Thyroid gland (tissue), 4 donors: ENCODE measurements at regions not wholly inside any gene's neighbourhood (a gene's known extent, or its start where the extent isn't known, plus 50 kb on each side); places are given as distances from the start of the nearest gene placed in this dataset.

Source experiments
- DNase-seq, 2 donors: peaks; one replicate each; pipeline ENCODE4 v3.0.0-alpha.2; 2019
- H3K27ac ChIP-seq, 3 donors: fragments of 200-600 bp; sonication (generic); 1 replicate in 2 of 3; 2 replicates in 1 of 3; pipeline ENCODE4 v1.5.1; 2016 to 2019; ENCODE audit warnings: mild to moderate bottlenecking in 1 of 3, moderate library complexity in 1 of 3
- H3K27me3 ChIP-seq: fragments of 200-600 bp; sonication (generic); one replicate; pipeline ENCODE4 v1.5.1; 2019
- H3K36me3 ChIP-seq, 2 donors: fragments of 200-600 bp; sonication (generic); one replicate each; pipeline ENCODE4 v1.5.1; 2016 to 2019
- H3K4me1 ChIP-seq, 2 donors: fragments of 200-600 bp; sonication (generic); one replicate each; pipeline ENCODE4 v1.5.1; 2017 to 2019
- H3K4me3 ChIP-seq, 3 donors: fragments of 200-600 bp; sonication (generic); replicated peaks in 1 of 3; 1 replicate in 2 of 3; 2 replicates in 1 of 3; pipeline ENCODE4 v1.5.1; 2016; ENCODE audit warnings: mild to moderate bottlenecking in 1 of 3
- H3K9me3 ChIP-seq: fragments of 200-600 bp; sonication (generic); one replicate; pipeline ENCODE4 v1.5.1; 2017
- POLR2A ChIP-seq, 2 donors: fragments of 450-650 bp; IDR thresholded peaks; one replicate each; pipeline ENCODE4 v1.6.1; 2017; ENCODE audit warnings: antibody characterized with exemption in 2 of 2, mild to moderate bottlenecking in 2 of 2, moderate library complexity in 1 of 2
- WGBS, 2 donors: methylation state at CpG; one replicate each; pipeline ENCODE4 v1.1.5; 2017; 5-methylcytosine and 5-hydroxymethylcytosine counted together
- intact Hi-C: fragments of 100-400 bp; cut with DNase I; formaldehyde crosslinking; loops from one replicate; pipeline ENCODE4 v1.15.1; 2023
- TF ChIP-seq, protein P1 (sequence below), 6 experiments: fragments of 200-600 bp in 3 of 6; fragments of 450-650 bp in 3 of 6; sonication (generic) in 3 of 6; IDR thresholded peaks; one replicate each; pipeline ENCODE4 v1.5.1; 2016 to 2019; ENCODE audit warnings: antibody characterized with exemption in 6 of 6, mild to moderate bottlenecking in 2 of 6, inconsistent platforms in 1 of 6, moderate library complexity in 1 of 6

DNA sequence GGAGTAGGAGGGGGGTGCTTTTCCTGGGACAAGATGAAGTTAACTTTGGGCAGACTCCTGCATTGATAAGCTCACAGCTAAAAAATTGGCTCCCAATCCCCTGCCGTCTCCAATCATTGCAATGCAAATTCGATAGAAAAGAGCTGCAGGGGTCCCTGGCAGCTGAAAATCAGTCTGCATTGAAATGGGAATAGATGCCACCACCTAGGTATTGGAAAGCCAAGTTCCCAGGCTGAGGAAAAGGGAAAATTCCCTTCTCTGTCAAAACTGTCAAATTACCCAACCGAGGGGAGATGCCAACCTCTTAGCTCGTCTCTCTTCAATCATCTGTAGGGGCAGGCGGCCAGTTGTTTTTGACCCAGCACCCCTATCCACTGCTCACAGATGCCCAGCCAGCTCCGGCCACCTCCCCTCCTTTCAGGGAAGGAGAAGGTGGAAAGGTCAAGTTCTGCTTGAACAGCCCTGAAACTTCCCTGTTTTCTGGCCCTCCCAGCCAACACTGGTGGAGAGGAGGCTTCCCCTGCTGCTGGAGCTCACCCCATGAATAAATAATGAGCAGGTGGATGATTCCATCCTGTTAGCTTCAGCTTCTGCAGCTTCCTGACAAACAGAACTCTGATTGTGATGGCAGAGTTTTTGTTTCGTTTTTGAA lies 916.3 kb downstream of the TBC1D22A start:
- no peak for TF ChIP-seq POLR2A (IDR thresholded peaks at IDR 0.05)
- TF ChIP-seq, protein P1, sequence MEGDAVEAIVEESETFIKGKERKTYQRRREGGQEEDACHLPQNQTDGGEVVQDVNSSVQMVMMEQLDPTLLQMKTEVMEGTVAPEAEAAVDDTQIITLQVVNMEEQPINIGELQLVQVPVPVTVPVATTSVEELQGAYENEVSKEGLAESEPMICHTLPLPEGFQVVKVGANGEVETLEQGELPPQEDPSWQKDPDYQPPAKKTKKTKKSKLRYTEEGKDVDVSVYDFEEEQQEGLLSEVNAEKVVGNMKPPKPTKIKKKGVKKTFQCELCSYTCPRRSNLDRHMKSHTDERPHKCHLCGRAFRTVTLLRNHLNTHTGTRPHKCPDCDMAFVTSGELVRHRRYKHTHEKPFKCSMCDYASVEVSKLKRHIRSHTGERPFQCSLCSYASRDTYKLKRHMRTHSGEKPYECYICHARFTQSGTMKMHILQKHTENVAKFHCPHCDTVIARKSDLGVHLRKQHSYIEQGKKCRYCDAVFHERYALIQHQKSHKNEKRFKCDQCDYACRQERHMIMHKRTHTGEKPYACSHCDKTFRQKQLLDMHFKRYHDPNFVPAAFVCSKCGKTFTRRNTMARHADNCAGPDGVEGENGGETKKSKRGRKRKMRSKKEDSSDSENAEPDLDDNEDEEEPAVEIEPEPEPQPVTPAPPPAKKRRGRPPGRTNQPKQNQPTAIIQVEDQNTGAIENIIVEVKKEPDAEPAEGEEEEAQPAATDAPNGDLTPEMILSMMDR (IDR thresholded peaks at IDR 0.05): no peak
- intact Hi-C loops: no loop called here

GRCh38 chr22:47678048-47678447 lies 915.6 kb downstream of the TBC1D22A start:
- Histone ChIP-seq H3K9me3 (no peaks in the 10 kb centered on the region), H3K4me1 (no peaks in the 10 kb centered on the region), H3K27me3 (no peaks in the 10 kb centered on the region), H3K27ac (no peak overlapping the region), H3K4me3 (no peak overlapping the region), H3K36me3 (no peaks in the 10 kb centered on the region)
- WGBS, 2 donors: 49 to 55% methylated on average over 6 of the region's 6 CpGs
- intact Hi-C loops: no loop called here
- no peak for DNase-seq
- TF ChIP-seq, protein P1 (IDR thresholded peaks at IDR 0.05): no peak
- TF ChIP-seq POLR2A (IDR thresholded peaks at IDR 0.05): no peak

More for the DNA sequence above, 916.3 kb downstream of the TBC1D22A start:
- Histone ChIP-seq H3K27me3 (no peaks in the 10 kb centered on the region), H3K4me3 (no peak overlapping the region), H3K4me1 (no peaks in the 10 kb centered on the region), H3K9me3 (no peaks in the 10 kb centered on the region), H3K27ac (no peak overlapping the region), H3K36me3 (no peaks in the 10 kb centered on the region)
- 48 to 50% methylated on average over 7 of the region's 7 CpGs for WGBS, 2 donors
- DNase-seq: no peak

DNA sequence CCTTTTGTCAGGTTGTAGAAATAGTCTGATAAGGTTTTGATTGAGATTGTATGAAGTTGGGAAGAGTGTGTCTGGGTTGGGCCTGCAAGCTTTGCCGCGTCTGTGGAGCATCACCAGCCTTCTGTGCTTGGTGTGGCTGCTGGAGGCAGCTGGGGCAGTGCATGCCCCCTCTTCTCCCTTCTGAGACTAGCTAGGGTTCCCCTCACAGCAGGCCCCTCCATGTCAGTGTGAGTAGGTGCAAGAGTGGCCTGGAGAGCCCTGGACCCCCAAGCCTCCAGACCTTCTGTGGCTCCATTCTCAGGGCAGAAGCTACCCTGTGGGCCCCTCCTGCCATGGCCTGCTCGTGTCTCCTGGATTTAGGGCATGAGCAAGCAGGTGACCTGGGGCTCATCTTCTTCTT lies 914.2 kb downstream of the TBC1D22A start:
- intact Hi-C loops: no loop called here
- Histone ChIP-seq H3K9me3 (no peaks in the 10 kb centered on the region), H3K27me3 (no peaks in the 10 kb centered on the region), H3K36me3 (no peaks in the 10 kb centered on the region), H3K4me1 (no peaks in the 10 kb centered on the region), H3K4me3 (no peak overlapping the region), H3K27ac (no peak overlapping the region)
- no peak for DNase-seq
- TF ChIP-seq, protein P1 (IDR thresholded peaks at IDR 0.05): no peak
- TF ChIP-seq POLR2A (IDR thresholded peaks at IDR 0.05): no peak
- WGBS, 2 donors: 59 to 92% methylated on average over 3 of the region's 3 CpGs

- no peak overlapping the region for H3K4me3 ChIP-seq
- no peaks in the 10 kb centered on the region for H3K36me3 ChIP-seq
- WGBS, 2 donors: 92 to 93% methylated on average over 11 of the region's 11 CpGs
- TF ChIP-seq POLR2A (IDR thresholded peaks at IDR 0.05): no peak
- TF ChIP-seq, protein P1 (IDR thresholded peaks at IDR 0.05): no peak
- H3K27me3 ChIP-seq: no peaks in the 10 kb centered on the region
- no peaks in the 10 kb centered on the region for H3K9me3 ChIP-seq
- intact Hi-C loops: no loop called here
- no peaks in the 10 kb centered on the region for H3K4me1 ChIP-seq
- DNase-seq: no peak
- no peak overlapping the region for H3K27ac ChIP-seq
Measured at GRCh38 chr22:47674600-47674999, 912.1 kb downstream of the TBC1D22A start.

- TF ChIP-seq, protein P1 (IDR thresholded peaks at IDR 0.05): no peak
- no peak for TF ChIP-seq POLR2A (IDR thresholded peaks at IDR 0.05)
- Histone ChIP-seq H3K27me3 (no peaks in the 10 kb centered on the region), H3K36me3 (no peaks in the 10 kb centered on the region), H3K27ac (no peak overlapping the region), H3K4me3 (no peak overlapping the region), H3K4me1 (no peaks in the 10 kb centered on the region), H3K9me3 (no peaks in the 10 kb centered on the region)
- intact Hi-C loops: no loop called here
- WGBS, 2 donors: 73% methylated on average over 2 of the region's 2 CpGs; no CpG with 5 or more reads in 1 of the 2 donors
- DNase-seq: no peak
Measured at GRCh38 chr22:47673557-47673956, 911.1 kb downstream of the TBC1D22A start.
